Spleen (tissue), 11 donors: ENCODE measurements at regions not wholly inside any gene's neighbourhood (a gene's known extent, or its start where the extent isn't known, plus 50 kb on each side); places are given as distances from the start of the nearest gene placed in this dataset.

ENCODE experiments used
- DNase-seq: peaks from one replicate; pipeline ENCODE4 v3.0.0-alpha.2; 2020
- H3K27ac ChIP-seq, 8 donors: fragments of 200-600 bp; sonication (generic) in 7 of 8; 1 replicate in 4 of 8; 2 replicates in 4 of 8; pipeline versions ENCODE4 v1.5.0 to v1.8.0; 2016 to 2021; ENCODE audit warnings: inconsistent platforms in 4 of 8, mild to moderate bottlenecking in 4 of 8, moderate library complexity in 1 of 8
- H3K27me3 ChIP-seq, 7 donors: fragments of 200-600 bp; sonication (generic) in 6 of 7; replicated peaks in 1 of 7; 1 replicate in 4 of 7; 2 replicates in 3 of 7; pipeline versions ENCODE4 v1.5.0 to v1.8.0; 2016 to 2021; ENCODE audit warnings: inconsistent platforms in 3 of 7, mild to moderate bottlenecking in 1 of 7
- H3K36me3 ChIP-seq, 6 donors: fragments of 200-600 bp; sonication (generic) in 5 of 6; 1 replicate in 4 of 6; 2 replicates in 2 of 6; pipeline versions ENCODE4 v1.5.0 to v1.8.0; 2016 to 2021; ENCODE audit warnings: inconsistent platforms in 2 of 6
- H3K4me1 ChIP-seq, 6 donors: fragments of 200-600 bp; sonication (generic) in 5 of 6; 1 replicate in 3 of 6; 2 replicates in 3 of 6; pipeline versions ENCODE4 v1.5.0 to v1.8.0; 2016 to 2021; ENCODE audit warnings: inconsistent platforms in 3 of 6
- H3K4me3 ChIP-seq, 8 donors: fragments of 200-600 bp; sonication (generic) in 7 of 8; 1 replicate in 4 of 8; 2 replicates in 4 of 8; pipeline versions ENCODE4 v1.5.0 to v1.8.0; 2016 to 2021; ENCODE audit warnings: inconsistent platforms in 4 of 8, mild to moderate bottlenecking in 4 of 8, moderate library complexity in 2 of 8
- H3K9me3 ChIP-seq, 8 donors: fragments of 200-600 bp; sonication (generic) in 7 of 8; 1 replicate in 4 of 8; 2 replicates in 4 of 8; pipeline versions ENCODE4 v1.5.0 to v1.8.0; 2016 to 2021; ENCODE audit warnings: inconsistent platforms in 4 of 8
- CTCF ChIP-seq, 11 experiments: fragments of 200-600 bp in 7 of 11; fragments of 450-650 bp in 4 of 11; sonication (generic) in 4 of 11; IDR thresholded peaks in 8 of 11; conservative IDR thresholded peaks in 3 of 11; 1 replicate in 7 of 11; 2 replicates in 4 of 11; pipeline versions ENCODE4 v1.4.0 to v1.8.0; 2016 to 2021; ENCODE audit warnings: antibody characterized with exemption in 11 of 11, inconsistent platforms in 4 of 11, mild to moderate bottlenecking in 1 of 11
- POLR2A ChIP-seq, 3 donors: fragments of 450-650 bp; IDR thresholded peaks; one replicate each; pipeline ENCODE4 v1.5.1; 2017; ENCODE audit warnings: antibody characterized with exemption in 3 of 3, mild to moderate bottlenecking in 1 of 3
- POLR2AphosphoS5 ChIP-seq, 3 donors: sonication (generic); formaldehyde crosslinking; IDR thresholded peaks; one replicate each; pipeline ENCODE4 v1.5.1; 2017; ENCODE audit warnings: antibody characterized with exemption in 3 of 3
- WGBS, 5 donors: extraction: QIAGEN DNeasy Blood & Tissue Kit in 3 of 5; methylation state at CpG; one replicate each; pipeline versions ENCODE4 v1.1.5 to v1.1.7; 2013 to 2018; 5-methylcytosine and 5-hydroxymethylcytosine counted together
- intact Hi-C: fragments of 100-400 bp; cut with DNase I; formaldehyde crosslinking; loops from one replicate; pipeline ENCODE4 v1.15.0; 2023; ENCODE audit warnings: low total_unique reads
- donor health status: healthy with polysubstance abuse.
- donor health status: DM: no; HTN: no; CAD: no; lungs with moderate emphysema.
- donor health status: DM: no; HTN: no; CAD: no.
- donor health status: Bipolar disorder and iron deficiency.
- donor health status: healthy.
- donor health status: DM: no; HTN: no; CAD: no.
- donor health status: DM: yes; HTN: yes; CAD: no.

GRCh38 chr6:105836379-105836778, 249.8 kb upstream of the PRDM1 start:
- Histone ChIP-seq H3K27ac (no peak overlapping the region), H3K36me3 (no peaks in the 10 kb centered on the region), H3K27me3 (no peaks in the 10 kb centered on the region), H3K4me1 (peaks cover 0 to 36% (median 8%) of the 10 kb centered on the region in 6 donors), H3K9me3 (no peaks in the 10 kb centered on the region), H3K4me3 (no peak overlapping the region)
- 78 to 86% (median 84%) methylated on average over 5 of the region's 5 CpGs for WGBS, 5 donors
- DNase-seq = no peak
- TF ChIP-seq CTCF (IDR thresholded peaks at IDR 0.05 in 8 of 11, conservative IDR thresholded peaks at IDR 0.05 in 3 of 11) (no peak), POLR2A (IDR thresholded peaks at IDR 0.05) (no peak), POLR2AphosphoS5 (IDR thresholded peaks at IDR 0.05) (no peak)
- intact Hi-C loops = no loop called here

- Histone ChIP-seq H3K4me3 (no peak overlapping the region), H3K9me3 (no peaks in the 10 kb centered on the region), H3K27ac (no peak overlapping the region), H3K36me3 (no peaks in the 10 kb centered on the region), H3K27me3 (no peaks in the 10 kb centered on the region), H3K4me1 (peaks cover 0 to 37% (median 8%) of the 10 kb centered on the region in 6 donors)
- intact Hi-C loops = no loop called here
- no peak for DNase-seq
- TF ChIP-seq POLR2A (IDR thresholded peaks at IDR 0.05) (no peak), POLR2AphosphoS5 (IDR thresholded peaks at IDR 0.05) (no peak), CTCF (IDR thresholded peaks at IDR 0.05 in 8 of 11, conservative IDR thresholded peaks at IDR 0.05 in 3 of 11) (peak in 4 of 11 experiments; percentile 8 to 38 (median 16))
- 48 to 58% (median 51%) methylated on average over 6 of the region's 6 CpGs for WGBS, 5 donors
Measured at GRCh38 chr6:105835373-105835772, 250.8 kb upstream of the PRDM1 start.

GRCh38 chr6:105833959-105834947, 251.9 kb upstream of the PRDM1 start:
- Histone ChIP-seq H3K9me3 (no peaks in the 10 kb centered on the region), H3K4me1 (peaks cover 0 to 37% (median 8%) of the 10 kb centered on the region in 6 donors), H3K27me3 (no peaks in the 10 kb centered on the region), H3K27ac (no peak overlapping the region), H3K36me3 (no peaks in the 10 kb centered on the region), H3K4me3 (no peak overlapping the region)
- intact Hi-C loops = no loop called here
- WGBS, 5 donors = 57 to 63% (median 62%) methylated on average over 7 of the region's 7 CpGs
- DNase-seq = no peak
- TF ChIP-seq POLR2A (IDR thresholded peaks at IDR 0.05) = no peak
- TF ChIP-seq CTCF (IDR thresholded peaks at IDR 0.05 in 8 of 11, conservative IDR thresholded peaks at IDR 0.05 in 3 of 11) = no peak
- TF ChIP-seq POLR2AphosphoS5 (IDR thresholded peaks at IDR 0.05) = no peak

GRCh38 chr6:105832313-105832761, 253.8 kb upstream of the PRDM1 start:
- H3K27ac ChIP-seq = peak overlapping the region in 3 of 8 donors; percentile 43 to 45 (median 44)
- intact Hi-C loops = no loop called here
- no peak for DNase-seq
- no peak for TF ChIP-seq CTCF (IDR thresholded peaks at IDR 0.05 in 8 of 11, conservative IDR thresholded peaks at IDR 0.05 in 3 of 11)
- no peak for TF ChIP-seq POLR2A (IDR thresholded peaks at IDR 0.05)
- no peak for TF ChIP-seq POLR2AphosphoS5 (IDR thresholded peaks at IDR 0.05)
- no peaks in the 10 kb centered on the region for H3K36me3 ChIP-seq
- WGBS, 5 donors = 44 to 85% (median 74%) methylated on average over 5 of the region's 5 CpGs
- no peaks in the 10 kb centered on the region for H3K27me3 ChIP-seq
- H3K9me3 ChIP-seq = no peaks in the 10 kb centered on the region
- H3K4me3 ChIP-seq = no peak overlapping the region
- H3K4me1 ChIP-seq = peaks cover 0 to 37% (median 8%) of the 10 kb centered on the region in 6 donors
